ENCODE measurements at regions not wholly inside any gene's neighbourhood (a gene's known extent, or its start where the extent isn't known, plus 50 kb on each side); places are given as distances from the start of the nearest gene placed in this dataset.

- no peak for DNase-seq (ENCODE audit: low read depth)
- no peak for TF ChIP-seq CTCF (IDR thresholded peaks at IDR 0.05; ENCODE audit: control insufficient read depth, extremely low read depth, insufficient read depth)
- H3K4me3 ChIP-seq (ENCODE audit: low read depth, low read length) = no peak overlapping the region
These were observed 149.0 kb downstream of the DHRS2 start for GRCh38 chr14:23785208-23785607.

- no peak overlapping the region for H3K4me3 ChIP-seq (ENCODE audit: low read depth, low read length)
- no peak for TF ChIP-seq CTCF (IDR thresholded peaks at IDR 0.05; ENCODE audit: control insufficient read depth, extremely low read depth, insufficient read depth)
- no peak for DNase-seq (ENCODE audit: low read depth)
These were observed 151.3 kb downstream of the DHRS2 start for GRCh38 chr14:23787436-23787835.

GRCh38 chr14:23789696-23790095 lies 153.5 kb downstream of the DHRS2 start:
- no peak for TF ChIP-seq CTCF (IDR thresholded peaks at IDR 0.05; ENCODE audit: control insufficient read depth, extremely low read depth, insufficient read depth)
- no peak for DNase-seq (ENCODE audit: low read depth)
- H3K4me3 ChIP-seq (ENCODE audit: low read depth, low read length) = no peak overlapping the region

- TF ChIP-seq CTCF (IDR thresholded peaks at IDR 0.05; ENCODE audit: control insufficient read depth, extremely low read depth, insufficient read depth) = no peak
- H3K4me3 ChIP-seq (ENCODE audit: low read depth, low read length) = no peak overlapping the region
- no peak for DNase-seq (ENCODE audit: low read depth)
These were observed 157.4 kb downstream of the DHRS2 start for GRCh38 chr14:23793532-23793931.

GRCh38 chr14:23800811-23801210 lies 152.8 kb upstream of the DHRS4 start:
- no peak for DNase-seq (ENCODE audit: low read depth)
- TF ChIP-seq CTCF (IDR thresholded peaks at IDR 0.05; ENCODE audit: control insufficient read depth, extremely low read depth, insufficient read depth) = no peak
- H3K4me3 ChIP-seq (ENCODE audit: low read depth, low read length) = no peak overlapping the region

GRCh38 chr14:23801766-23802165 lies 151.8 kb upstream of the DHRS4 start:
- no peak for DNase-seq (ENCODE audit: low read depth)
- no peak for TF ChIP-seq CTCF (IDR thresholded peaks at IDR 0.05; ENCODE audit: control insufficient read depth, extremely low read depth, insufficient read depth)
- H3K4me3 ChIP-seq (ENCODE audit: low read depth, low read length) = no peak overlapping the region

GRCh38 chr14:23804817-23805216 lies 148.8 kb upstream of the DHRS4 start:
- TF ChIP-seq CTCF (IDR thresholded peaks at IDR 0.05; ENCODE audit: control insufficient read depth, extremely low read depth, insufficient read depth) = no peak
- no peak for DNase-seq (ENCODE audit: low read depth)
- H3K4me3 ChIP-seq (ENCODE audit: low read depth, low read length) = no peak overlapping the region

All from LNCaP clone FGC (cell line).